ENCODE measurements at regions not wholly inside any gene's neighbourhood (a gene's known extent, or its start where the extent isn't known, plus 50 kb on each side); places are given as distances from the start of the nearest gene placed in this dataset.
"Not testable (repeated sequence)": the region's sequence is repeated elsewhere in the genome, so short reads cannot be mapped to it uniquely, and the experiment has no call there.

DNA sequence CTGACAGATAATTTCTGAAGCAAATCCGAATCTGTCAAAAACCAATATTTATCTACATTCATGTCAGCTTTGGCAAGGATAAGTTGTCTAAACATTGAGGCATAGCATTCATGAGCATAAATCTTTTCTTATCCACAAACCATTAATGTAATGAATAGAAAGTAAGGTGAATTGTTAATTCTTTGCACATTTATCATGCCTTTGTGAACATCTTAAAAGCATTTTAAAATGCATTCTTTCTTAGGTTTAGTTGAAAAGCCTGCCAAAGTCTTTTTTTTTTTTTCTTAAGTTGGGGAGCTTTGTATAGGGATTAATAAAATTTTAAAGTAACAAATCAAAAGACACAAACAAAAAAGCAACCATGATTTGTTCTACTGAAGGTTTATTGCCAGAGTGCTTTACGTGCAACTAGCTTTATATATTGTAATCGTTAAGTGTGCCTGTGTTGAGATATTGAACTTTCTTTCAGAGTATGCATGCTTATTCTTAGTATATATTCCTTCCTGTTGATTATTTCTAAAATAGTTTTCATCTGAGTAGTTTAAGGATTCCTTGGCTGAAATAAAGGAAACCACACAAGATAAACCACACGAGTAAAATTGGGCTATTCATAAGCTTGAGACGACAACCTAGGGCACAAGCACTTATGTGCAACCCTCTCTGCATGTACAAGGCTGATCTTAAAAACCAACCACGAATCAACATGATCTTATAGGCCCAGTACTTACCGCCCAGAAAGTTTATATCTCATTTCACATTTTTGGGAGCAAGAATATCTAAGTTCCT lies 1110.9 kb upstream of the CNTN5 start:
- intact Hi-C loops (cut with micrococcal nuclease), result no loop called here

DNA sequence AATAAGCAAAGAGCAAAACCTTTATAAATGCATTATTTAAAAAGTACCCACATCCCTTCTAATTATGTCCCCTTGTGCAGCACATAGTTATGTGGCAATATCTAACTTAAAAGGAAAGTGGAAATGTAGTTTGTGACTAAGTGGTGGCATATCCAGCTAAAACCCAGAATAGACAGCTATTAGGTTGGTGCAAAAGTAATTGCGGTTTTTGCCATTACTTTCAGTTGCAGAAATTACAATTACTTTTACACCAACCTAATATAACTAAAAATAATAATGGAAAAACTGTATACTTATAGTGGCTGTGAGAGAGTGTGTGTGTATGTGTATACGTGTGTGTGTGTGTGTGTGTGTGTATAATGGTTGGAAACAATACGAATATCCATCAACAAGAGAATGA lies 1108.1 kb upstream of the CNTN5 start:
- H4K20me1 ChIP-seq (ENCODE audit: control insufficient read depth, insufficient read depth, low read length, poor library complexity, severe bottlenecking), result no peaks in the 10 kb centered on the region
- H3K27me3 ChIP-seq (replicated peaks in 1 of 4; ENCODE audit: control extremely low read depth in 1 of 4, control insufficient read depth in 3 of 4, insufficient read depth in 4 of 4, low read length in 3 of 4), result no peaks in the 10 kb centered on the region
- no peak overlapping the region for H3K4me3 ChIP-seq (ENCODE audit: control extremely low read depth in 1 of 5, extremely low read depth in 1 of 5, insufficient read depth in 1 of 5, low read depth in 2 of 5, low read length in 4 of 5)
- H3K4me2 ChIP-seq (replicated peaks; ENCODE audit: low read depth, low read length, poor library complexity, severe bottlenecking), result no peak overlapping the region
- H3K27ac ChIP-seq (ENCODE audit: low read length in 2 of 2), result no peak overlapping the region
- H3K36me3 ChIP-seq (replicated peaks in 1 of 2; ENCODE audit: control extremely low read depth in 1 of 2, control insufficient read depth in 1 of 2, extremely low read depth in 1 of 2, insufficient read depth in 2 of 2, low read length in 1 of 2), result no peaks in the 10 kb centered on the region
- no peaks in the 10 kb centered on the region for H3K9me3 ChIP-seq (ENCODE audit: control extremely low read depth in 1 of 3, control insufficient read depth in 2 of 3, insufficient read depth in 1 of 3, low read length in 2 of 3)
- no peaks in the 10 kb centered on the region for H3K4me1 Mint-ChIP-seq
- H3K27ac Mint-ChIP-seq, result no peak overlapping the region
- no peaks in the 10 kb centered on the region for H3K4me1 ChIP-seq (ENCODE audit: control insufficient read depth in 2 of 2, insufficient read depth in 2 of 2, low read length in 2 of 2)
- ChIA-PET CTCF (no interaction called here), POLR2A (no interaction called here)
- TF ChIP-seq, protein P1, sequence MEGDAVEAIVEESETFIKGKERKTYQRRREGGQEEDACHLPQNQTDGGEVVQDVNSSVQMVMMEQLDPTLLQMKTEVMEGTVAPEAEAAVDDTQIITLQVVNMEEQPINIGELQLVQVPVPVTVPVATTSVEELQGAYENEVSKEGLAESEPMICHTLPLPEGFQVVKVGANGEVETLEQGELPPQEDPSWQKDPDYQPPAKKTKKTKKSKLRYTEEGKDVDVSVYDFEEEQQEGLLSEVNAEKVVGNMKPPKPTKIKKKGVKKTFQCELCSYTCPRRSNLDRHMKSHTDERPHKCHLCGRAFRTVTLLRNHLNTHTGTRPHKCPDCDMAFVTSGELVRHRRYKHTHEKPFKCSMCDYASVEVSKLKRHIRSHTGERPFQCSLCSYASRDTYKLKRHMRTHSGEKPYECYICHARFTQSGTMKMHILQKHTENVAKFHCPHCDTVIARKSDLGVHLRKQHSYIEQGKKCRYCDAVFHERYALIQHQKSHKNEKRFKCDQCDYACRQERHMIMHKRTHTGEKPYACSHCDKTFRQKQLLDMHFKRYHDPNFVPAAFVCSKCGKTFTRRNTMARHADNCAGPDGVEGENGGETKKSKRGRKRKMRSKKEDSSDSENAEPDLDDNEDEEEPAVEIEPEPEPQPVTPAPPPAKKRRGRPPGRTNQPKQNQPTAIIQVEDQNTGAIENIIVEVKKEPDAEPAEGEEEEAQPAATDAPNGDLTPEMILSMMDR (IDR thresholded peaks at IDR 0.05), result no peak
- no peak for TF ChIP-seq EZH2 (IDR thresholded peaks at IDR 0.05; ENCODE audit: borderline replicate concordance, insufficient read depth, low read depth, low read length, poor library complexity, severe bottlenecking)
- intact Hi-C loops (cut with micrococcal nuclease), result no loop called here
- no peaks in the 10 kb centered on the region for H3K79me2 ChIP-seq (ENCODE audit: control insufficient read depth, insufficient read depth, low read length)
- H2AFZ ChIP-seq (ENCODE audit: insufficient read depth, low read depth, low read length, poor library complexity, severe bottlenecking), result no peak overlapping the region
- H3K9me3 Mint-ChIP-seq (ENCODE audit: insufficient read depth), result peaks cover 4% of the 10 kb centered on the region
- DNase-seq, result no peak
- no peaks in the 10 kb centered on the region for H3K27me3 Mint-ChIP-seq
- ATAC-seq (ENCODE audit: low read depth), result no peak
- no CpG with 5 or more reads among the region's 3 CpGs for WGBS (ENCODE audit: insufficient coverage)
- no peak overlapping the region for H3K4me3 Mint-ChIP-seq
- no peak overlapping the region for H3K9ac ChIP-seq (ENCODE audit: low read length)

More for the DNA sequence above, 1110.9 kb upstream of the CNTN5 start:
- Mint-ChIP-seq H3K27me3 (no peaks in the 10 kb centered on the region), H3K9me3 (ENCODE audit: insufficient read depth) (peaks cover 9% of the 10 kb centered on the region), H3K4me3 (no peak overlapping the region), H3K4me1 (no peaks in the 10 kb centered on the region), H3K27ac (no peak overlapping the region)
- Histone ChIP-seq H3K79me2 (ENCODE audit: control insufficient read depth, insufficient read depth, low read length) (no peaks in the 10 kb centered on the region), H3K9ac (ENCODE audit: low read length) (no peak overlapping the region), H3K4me3 (ENCODE audit: control extremely low read depth in 1 of 5, extremely low read depth in 1 of 5, insufficient read depth in 1 of 5, low read depth in 2 of 5, low read length in 4 of 5) (no peak overlapping the region), H3K27me3 (replicated peaks in 1 of 4; ENCODE audit: control extremely low read depth in 1 of 4, control insufficient read depth in 3 of 4, insufficient read depth in 4 of 4, low read length in 3 of 4) (no peaks in the 10 kb centered on the region), H3K4me2 (replicated peaks; ENCODE audit: low read depth, low read length, poor library complexity, severe bottlenecking) (no peak overlapping the region), H3K36me3 (replicated peaks in 1 of 2; ENCODE audit: control extremely low read depth in 1 of 2, control insufficient read depth in 1 of 2, extremely low read depth in 1 of 2, insufficient read depth in 2 of 2, low read length in 1 of 2) (no peaks in the 10 kb centered on the region), H3K4me1 (ENCODE audit: control insufficient read depth in 2 of 2, insufficient read depth in 2 of 2, low read length in 2 of 2) (no peaks in the 10 kb centered on the region), H3K9me3 (ENCODE audit: control extremely low read depth in 1 of 3, control insufficient read depth in 2 of 3, insufficient read depth in 1 of 3, low read length in 2 of 3) (no peaks in the 10 kb centered on the region), H2AFZ (ENCODE audit: insufficient read depth, low read depth, low read length, poor library complexity, severe bottlenecking) (no peak overlapping the region), H4K20me1 (ENCODE audit: control insufficient read depth, insufficient read depth, low read length, poor library complexity, severe bottlenecking) (no peaks in the 10 kb centered on the region), H3K27ac (ENCODE audit: low read length in 2 of 2) (no peak overlapping the region)
- CTCF ChIA-PET, result no interaction called here
- POLR2A ChIA-PET, result no interaction called here
- no peak for TF ChIP-seq EZH2 (IDR thresholded peaks at IDR 0.05; ENCODE audit: borderline replicate concordance, insufficient read depth, low read depth, low read length, poor library complexity, severe bottlenecking)
- TF ChIP-seq, protein P1 (IDR thresholded peaks at IDR 0.05), result no peak
- DNase-seq, result no peak
- WGBS (ENCODE audit: insufficient coverage), result 20% methylated on average over 1 of the region's 7 CpGs
- no peak for ATAC-seq (ENCODE audit: low read depth)

GRCh38 chr11:97922933-97923332 lies 1097.8 kb upstream of the CNTN5 start:
- H3K4me1 ChIP-seq (ENCODE audit: control insufficient read depth in 2 of 2, insufficient read depth in 2 of 2, low read length in 2 of 2); H3K36me3 ChIP-seq (replicated peaks in 1 of 2; ENCODE audit: control extremely low read depth in 1 of 2, control insufficient read depth in 1 of 2, extremely low read depth in 1 of 2, insufficient read depth in 2 of 2, low read length in 1 of 2); H3K4me3 Mint-ChIP-seq; H3K9me3 ChIP-seq (ENCODE audit: control extremely low read depth in 1 of 3, control insufficient read depth in 2 of 3, insufficient read depth in 1 of 3, low read length in 2 of 3); H3K27me3 Mint-ChIP-seq; ATAC-seq (ENCODE audit: low read depth); H3K4me3 ChIP-seq (ENCODE audit: control extremely low read depth in 1 of 5, extremely low read depth in 1 of 5, insufficient read depth in 1 of 5, low read depth in 2 of 5, low read length in 4 of 5); intact Hi-C loops (cut with micrococcal nuclease); DNase-seq; CTCF ChIA-PET; H3K4me2 ChIP-seq (replicated peaks; ENCODE audit: low read depth, low read length, poor library complexity, severe bottlenecking); H2AFZ ChIP-seq (ENCODE audit: insufficient read depth, low read depth, low read length, poor library complexity, severe bottlenecking); H4K20me1 ChIP-seq (ENCODE audit: control insufficient read depth, insufficient read depth, low read length, poor library complexity, severe bottlenecking); POLR2A ChIA-PET; H3K79me2 ChIP-seq (ENCODE audit: control insufficient read depth, insufficient read depth, low read length); H3K27me3 ChIP-seq (replicated peaks in 1 of 4; ENCODE audit: control extremely low read depth in 1 of 4, control insufficient read depth in 3 of 4, insufficient read depth in 4 of 4, low read length in 3 of 4); H3K9me3 Mint-ChIP-seq (ENCODE audit: insufficient read depth); H3K27ac Mint-ChIP-seq; H3K4me1 Mint-ChIP-seq; H3K27ac ChIP-seq (ENCODE audit: low read length in 2 of 2); H3K9ac ChIP-seq (ENCODE audit: low read length): not testable (repeated sequence)
- over 99% methylated on average over 10 of the region's 10 CpGs for WGBS (ENCODE audit: insufficient coverage)
